ENCODE measurements at regions not wholly inside any gene's neighbourhood (a gene's known extent, or its start where the extent isn't known, plus 50 kb on each side); places are given as distances from the start of the nearest gene placed in this dataset.
"Not testable (repeated sequence)": the region's sequence is repeated elsewhere in the genome, so short reads cannot be mapped to it uniquely, and the experiment has no call there.

- DNase-seq (ENCODE audit: low read depth) = no peak
Measured at GRCh38 chr12:27133022-27133590, 50.7 kb upstream of the C12orf71 start.

GRCh38 chr12:27140478-27140969, 58.1 kb upstream of the C12orf71 start:
- no peak for DNase-seq (ENCODE audit: low read depth)

- DNase-seq (ENCODE audit: low read depth) = peak; percentile 75
Measured at GRCh38 chr12:27142101-27142721, 59.8 kb upstream of the C12orf71 start.

GRCh38 chr12:27143256-27144069, 61.1 kb upstream of the C12orf71 start:
- no peak for DNase-seq (ENCODE audit: low read depth)

GRCh38 chr12:27145725-27146124, 63.3 kb upstream of the C12orf71 start:
- not testable (repeated sequence) for DNase-seq (ENCODE audit: low read depth)

GRCh38 chr12:27148373-27148772, 66.0 kb upstream of the C12orf71 start:
- DNase-seq (ENCODE audit: low read depth) = no peak

- no peak for DNase-seq (ENCODE audit: low read depth)
Measured at GRCh38 chr12:27148791-27149190, 66.4 kb upstream of the C12orf71 start.

GRCh38 chr12:27151479-27151878, 69.1 kb upstream of the C12orf71 start:
- DNase-seq (ENCODE audit: low read depth) = no peak

GRCh38 chr12:27158297-27158696, 75.9 kb upstream of the C12orf71 start:
- no peak for DNase-seq (ENCODE audit: low read depth)

GRCh38 chr12:27161458-27162228, 79.3 kb upstream of the C12orf71 start:
- no peak for DNase-seq (ENCODE audit: low read depth)

- no peak for DNase-seq (ENCODE audit: low read depth)
Measured at GRCh38 chr12:27162229-27162537, 79.8 kb upstream of the C12orf71 start.

GRCh38 chr12:27163048-27163715, 80.8 kb upstream of the C12orf71 start:
- no peak for DNase-seq (ENCODE audit: low read depth)

GRCh38 chr12:27163894-27164293, 80.2 kb upstream of the STK38L start:
- no peak for DNase-seq (ENCODE audit: low read depth)

- DNase-seq (ENCODE audit: low read depth) = no peak
Measured at GRCh38 chr12:27164330-27165040, 79.6 kb upstream of the STK38L start.

GRCh38 chr12:27165958-27166357, 78.1 kb upstream of the STK38L start:
- DNase-seq (ENCODE audit: low read depth) = not testable (repeated sequence)

GRCh38 chr12:27171494-27171893, 72.6 kb upstream of the STK38L start:
- DNase-seq (ENCODE audit: low read depth) = not testable (repeated sequence)

- DNase-seq (ENCODE audit: low read depth) = peak; percentile 68
Measured at GRCh38 chr12:27176765-27177164, 67.3 kb upstream of the STK38L start.

- peak; percentile 45 for DNase-seq (ENCODE audit: low read depth)
Measured at GRCh38 chr12:27177706-27178105, 66.4 kb upstream of the STK38L start.

- DNase-seq (ENCODE audit: low read depth) = no peak
Measured at GRCh38 chr12:27178255-27178654, 65.8 kb upstream of the STK38L start.

GRCh38 chr12:27178723-27179399, 65.2 kb upstream of the STK38L start:
- DNase-seq (ENCODE audit: low read depth) = peak; percentile 22
